Esophagus squamous epithelium (tissue), 5 donors: ENCODE measurements at regions not wholly inside any gene's neighbourhood (a gene's known extent, or its start where the extent isn't known, plus 50 kb on each side); places are given as distances from the start of the nearest gene placed in this dataset.

Source experiments
- DNase-seq: peaks from one replicate; lab custom pipeline; 2025; lab: John Stamatoyannopoulos, UW
- H3K27ac ChIP-seq, 4 donors: fragments of 200-600 bp; sonication (generic); one replicate each; pipeline ENCODE4 v1.5.1; 2016 to 2019; ENCODE audit warnings: mild to moderate bottlenecking in 1 of 4
- H3K27me3 ChIP-seq, 4 donors: fragments of 200-600 bp; sonication (generic); 1 replicate in 3 of 4; 2 replicates in 1 of 4; pipeline versions ENCODE4 v1.5.1 to v1.6.0; 2017 to 2021; ENCODE audit warnings: antibody characterized with exemption in 1 of 4
- H3K36me3 ChIP-seq, 3 donors: fragments of 200-600 bp; sonication (generic); one replicate each; pipeline ENCODE4 v1.5.1; 2016 to 2019
- H3K4me1 ChIP-seq, 3 donors: fragments of 200-600 bp; sonication (generic); one replicate each; pipeline ENCODE4 v1.5.1; 2017 to 2019
- H3K4me3 ChIP-seq, 4 donors: fragments of 200-600 bp; sonication (generic); 1 replicate in 3 of 4; 2 replicates in 1 of 4; pipeline ENCODE4 v1.5.1; 2016 to 2019; ENCODE audit warnings: mild to moderate bottlenecking in 2 of 4, moderate library complexity in 1 of 4
- H3K9me3 ChIP-seq, 3 donors: fragments of 200-600 bp; sonication (generic); one replicate each; pipeline ENCODE4 v1.5.1; 2016 to 2019
- CTCF ChIP-seq, 6 experiments: fragments of 450-650 bp in 4 of 6; fragments of 200-600 bp in 2 of 6; sonication (generic) in 2 of 6; IDR thresholded peaks; one replicate each; pipeline ENCODE4 v1.5.1; 2016 to 2019; ENCODE audit warnings: antibody characterized with exemption in 6 of 6, mild to moderate bottlenecking in 4 of 6, moderate library complexity in 4 of 6
- POLR2A ChIP-seq, 4 donors: fragments of 450-650 bp; IDR thresholded peaks; one replicate each; pipeline ENCODE4 v1.6.1; 2017; ENCODE audit warnings: antibody characterized with exemption in 4 of 4, mild to moderate bottlenecking in 4 of 4, moderate library complexity in 3 of 4
- WGBS, 2 donors: methylation state at CpG; one replicate each; pipeline ENCODE4 v1.1.5; 2018; 5-methylcytosine and 5-hydroxymethylcytosine counted together
- intact Hi-C: fragments of 100-400 bp; cut with DNase I; formaldehyde crosslinking; loops from one replicate; pipeline ENCODE4 v1.15.0; 2022
- donor health status: DM: yes; HTN: yes; CAD: no.

- Histone ChIP-seq H3K27ac (no peak overlapping the region), H3K4me3 (peak overlapping the region in 2 of 4 donors; percentile 3 to 44), H3K4me1 (peaks cover 0 to 19% (median 0%) of the 10 kb centered on the region in 3 donors), H3K36me3 (no peaks in the 10 kb centered on the region), H3K27me3 (no peaks in the 10 kb centered on the region), H3K9me3 (no peaks in the 10 kb centered on the region)
- TF ChIP-seq CTCF (IDR thresholded peaks at IDR 0.05) = no peak
- TF ChIP-seq POLR2A (IDR thresholded peaks at IDR 0.05) = no peak
- 11 to 26% methylated on average over 2 of the region's 2 CpGs for WGBS, 2 donors
- intact Hi-C loops = no loop called here
- DNase-seq = no peak
Observed at GRCh38 chr3:21330293-21330692, 420.7 kb downstream of the ZNF385D start.

DNA sequence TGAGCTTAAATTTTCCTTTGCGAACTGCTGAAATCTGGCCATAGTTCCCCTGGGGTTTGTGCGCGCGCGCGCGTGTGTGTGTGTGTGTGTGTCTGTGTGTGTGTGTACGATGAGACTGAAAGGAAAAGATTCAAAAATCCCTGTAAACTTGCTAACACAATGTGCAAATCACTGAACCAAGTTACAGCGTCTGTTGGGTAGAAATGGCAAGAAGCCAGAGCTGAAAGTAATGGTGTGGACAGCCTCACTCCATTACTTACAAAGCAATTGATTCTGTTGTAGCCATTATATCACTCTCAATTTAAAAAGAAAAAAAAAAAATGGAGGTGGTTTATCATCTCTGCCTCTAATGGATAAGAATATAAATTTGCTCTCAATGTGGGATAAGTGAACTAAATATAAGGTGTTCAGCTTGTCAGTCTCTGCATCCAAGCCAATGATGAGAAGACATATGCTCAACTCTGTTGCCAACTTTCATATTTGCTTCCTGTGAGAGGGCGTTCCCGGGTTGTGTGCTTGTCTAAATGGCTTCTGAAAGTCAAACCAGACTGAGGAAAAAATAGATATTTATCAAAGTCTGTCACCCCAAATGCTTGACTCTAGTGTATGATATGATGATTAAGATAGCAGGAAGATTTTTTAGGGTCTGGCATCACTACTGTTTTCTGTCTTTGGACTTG is 422.2 kb downstream of the ZNF385D start:
- Histone ChIP-seq H3K27ac (no peak overlapping the region), H3K4me3 (no peak overlapping the region), H3K36me3 (no peaks in the 10 kb centered on the region), H3K27me3 (no peaks in the 10 kb centered on the region), H3K9me3 (no peaks in the 10 kb centered on the region), H3K4me1 (peaks cover 0 to 19% (median 0%) of the 10 kb centered on the region in 3 donors)
- no peak for DNase-seq
- TF ChIP-seq POLR2A (IDR thresholded peaks at IDR 0.05) (no peak), CTCF (IDR thresholded peaks at IDR 0.05) (no peak)
- WGBS, 2 donors = 77 to 95% methylated on average over 11 of the region's 11 CpGs
- intact Hi-C loops = no loop called here

DNA sequence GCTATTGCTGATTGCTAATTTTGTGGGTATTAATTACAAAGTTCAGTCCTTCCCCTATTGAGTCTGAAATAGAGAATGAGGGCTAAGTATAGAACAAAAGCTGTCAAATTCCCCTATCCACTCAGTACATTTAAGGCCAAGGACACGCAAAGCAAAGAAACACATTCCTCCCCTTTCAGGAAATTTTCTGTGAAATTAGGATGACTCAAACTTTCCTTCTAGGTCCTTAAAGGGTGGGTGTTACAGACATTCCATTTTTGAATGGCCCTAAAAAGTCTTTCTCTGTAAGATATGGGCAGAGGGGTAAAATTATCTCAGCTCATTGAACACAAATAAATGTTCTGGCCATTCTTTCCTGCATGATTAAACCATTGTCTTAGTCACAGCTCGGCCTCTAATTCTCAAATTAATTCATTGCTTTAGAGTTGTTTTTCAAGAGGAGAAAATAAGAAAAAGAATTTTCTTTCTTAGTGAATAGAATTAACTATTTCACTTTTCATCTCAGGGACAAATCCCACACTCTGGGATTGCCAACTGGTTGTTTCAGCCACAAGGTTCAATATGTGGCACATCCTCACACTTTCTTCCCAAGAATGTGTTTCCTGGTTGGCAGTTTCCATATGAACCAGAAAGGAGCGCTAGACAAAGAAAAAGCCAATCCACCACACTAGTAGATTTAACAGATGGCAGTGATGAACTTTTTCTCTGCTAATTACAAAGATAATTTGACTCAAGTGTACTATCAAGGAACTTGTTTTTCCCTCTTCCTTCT is 424.1 kb downstream of the ZNF385D start:
- DNase-seq = no peak
- TF ChIP-seq POLR2A (IDR thresholded peaks at IDR 0.05) = no peak
- no peak for TF ChIP-seq CTCF (IDR thresholded peaks at IDR 0.05)
- Histone ChIP-seq H3K36me3 (no peaks in the 10 kb centered on the region), H3K27me3 (no peaks in the 10 kb centered on the region), H3K9me3 (no peaks in the 10 kb centered on the region), H3K27ac (peak overlapping the region in 1 of 4 donors; percentile 4), H3K4me3 (no peak overlapping the region), H3K4me1 (peaks cover 0 to 19% (median 0%) of the 10 kb centered on the region in 3 donors)
- intact Hi-C loops = no loop called here
- WGBS, 2 donors = 55 to 72% methylated on average over 3 of the region's 3 CpGs

DNA sequence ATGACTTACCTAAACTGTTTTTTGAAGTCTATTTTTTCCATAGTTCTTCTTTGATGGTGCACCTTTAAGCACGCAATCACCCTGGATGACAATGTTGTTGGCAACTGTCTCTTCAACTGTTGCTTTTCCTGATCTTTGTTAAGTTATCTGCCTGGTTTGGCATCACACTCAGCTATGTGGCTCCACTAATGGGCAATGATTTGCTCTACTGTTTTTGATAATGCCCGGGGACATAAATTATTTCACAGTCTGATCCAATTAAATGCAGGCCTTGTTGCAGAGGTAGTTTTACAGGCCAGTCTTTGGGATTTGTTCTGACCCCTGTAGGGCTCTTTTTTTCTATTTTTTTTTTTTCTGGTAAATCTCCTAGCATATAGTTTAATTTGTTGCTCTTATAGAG is 436.3 kb downstream of the ZNF385D start:
- TF ChIP-seq POLR2A (IDR thresholded peaks at IDR 0.05) (no peak), CTCF (IDR thresholded peaks at IDR 0.05) (no peak)
- no peaks in the 10 kb centered on the region for H3K36me3 ChIP-seq
- no peak for DNase-seq
- intact Hi-C loops = no loop called here
- no peaks in the 10 kb centered on the region for H3K27me3 ChIP-seq
- H3K27ac ChIP-seq = no peak overlapping the region
- H3K9me3 ChIP-seq = no peaks in the 10 kb centered on the region
- no peaks in the 10 kb centered on the region for H3K4me1 ChIP-seq
- H3K4me3 ChIP-seq = no peak overlapping the region
- 50 to 85% methylated on average over 2 of the region's 2 CpGs for WGBS, 2 donors

GRCh38 chr3:21310891-21311290 is 440.1 kb downstream of the ZNF385D start:
- H3K4me3 ChIP-seq = no peak overlapping the region
- intact Hi-C loops = no loop called here
- no peak for DNase-seq
- no peaks in the 10 kb centered on the region for H3K4me1 ChIP-seq
- TF ChIP-seq POLR2A (IDR thresholded peaks at IDR 0.05) = no peak
- no peak for TF ChIP-seq CTCF (IDR thresholded peaks at IDR 0.05)
- no peaks in the 10 kb centered on the region for H3K36me3 ChIP-seq
- 89 to 92% methylated on average over 1 of the region's 1 CpG for WGBS, 2 donors
- no peaks in the 10 kb centered on the region for H3K27me3 ChIP-seq
- H3K27ac ChIP-seq = no peak overlapping the region
- H3K9me3 ChIP-seq = no peaks in the 10 kb centered on the region
